GM19023 (cell line): ENCODE measurements at regions not wholly inside any gene's neighbourhood (a gene's known extent, or its start where the extent isn't known, plus 50 kb on each side); places are given as distances from the start of the nearest gene placed in this dataset.
"Not testable (repeated sequence)": the region's sequence is repeated elsewhere in the genome, so short reads cannot be mapped to it uniquely, and the experiment has no call there.

Experiments
- ATAC-seq: cut with Tn5 transposase; IDR thresholded peaks from one replicate; pipeline ENCODE4 v1.9.1; 2021; ENCODE audit warnings: mild to moderate bottlenecking, moderate library complexity; ENCODE audit not compliant: unreplicated experiment

DNA sequence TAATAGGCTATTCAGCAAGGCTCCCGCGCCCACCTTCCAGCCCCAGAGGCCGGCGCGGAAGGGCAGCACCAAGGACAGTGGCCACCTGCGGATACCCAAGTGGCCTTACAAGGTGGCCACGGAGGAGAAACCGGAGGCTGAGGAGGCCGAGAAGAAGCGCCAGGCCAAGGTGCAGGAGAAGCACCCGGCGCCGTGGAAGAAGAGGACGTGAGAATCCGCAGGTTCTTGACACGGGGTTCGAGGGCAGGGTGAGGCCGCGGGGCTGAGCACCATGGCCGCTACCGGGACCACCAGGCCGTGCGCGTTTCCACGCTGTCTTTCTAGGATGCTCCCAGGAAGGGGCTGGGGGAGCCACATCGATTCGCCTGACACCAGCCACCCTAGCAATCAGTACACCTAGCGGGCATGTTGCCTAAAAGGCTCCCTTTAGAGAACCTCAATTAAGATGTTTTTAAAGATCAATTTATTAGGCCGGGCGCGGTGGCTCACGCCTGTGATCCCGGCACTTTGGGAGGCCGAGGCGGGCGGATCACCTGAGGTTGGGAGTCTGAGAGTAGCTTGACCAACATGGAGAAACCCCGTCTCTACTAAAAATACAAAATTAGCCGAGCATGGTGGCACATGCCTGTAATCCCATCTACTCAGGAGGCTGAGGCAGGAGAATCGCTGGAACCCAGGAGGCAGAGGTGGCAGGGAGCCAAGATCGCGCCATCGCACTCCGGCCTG, 134.3 kb upstream of the OR4C13 start:
- not testable (repeated sequence) for ATAC-seq

DNA sequence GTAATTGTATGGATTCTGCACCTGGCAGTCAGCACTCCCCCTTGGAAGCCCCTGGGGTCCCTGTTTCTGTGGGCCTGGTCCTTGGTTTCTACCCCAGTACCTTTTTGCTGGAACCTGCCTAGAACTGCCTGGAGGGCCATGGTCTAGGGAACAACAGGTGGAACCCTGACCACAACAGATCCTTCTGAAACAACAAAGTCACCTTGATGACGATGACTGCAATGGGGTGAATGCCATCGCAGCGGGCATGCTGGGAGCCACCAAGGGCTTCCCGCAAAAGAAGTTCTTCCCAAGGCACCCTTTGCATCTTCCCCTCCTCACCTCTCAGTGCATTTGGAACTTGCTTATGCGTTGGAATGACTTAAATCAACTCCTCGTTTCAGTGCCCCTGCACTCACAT, 129.0 kb upstream of the OR4C13 start:
- ATAC-seq = not testable (repeated sequence)

DNA sequence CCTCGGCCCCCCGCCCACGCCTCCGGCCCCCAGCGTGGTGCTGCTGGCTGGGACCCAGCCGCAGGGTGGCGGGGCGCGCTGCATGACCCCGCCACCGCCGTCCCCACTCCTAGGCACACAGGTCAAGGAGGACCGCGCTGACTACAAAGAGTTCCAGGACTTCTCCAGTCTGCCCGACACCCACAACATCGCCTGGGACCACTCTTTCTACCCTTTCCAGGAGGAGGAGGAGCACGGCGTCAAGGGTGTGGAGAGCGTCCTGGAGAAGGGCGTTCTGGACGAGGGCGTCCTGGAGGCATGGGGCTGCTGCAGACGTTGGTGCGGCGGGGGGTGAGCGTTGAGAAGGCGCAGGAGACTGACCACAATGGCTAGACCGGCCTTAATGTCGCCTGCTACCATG, 101.7 kb upstream of the OR4C13 start:
- not testable (repeated sequence) for ATAC-seq

GRCh38 chr11:49851511-49851910, 100.7 kb upstream of the OR4C13 start:
- no peak for ATAC-seq

DNA sequence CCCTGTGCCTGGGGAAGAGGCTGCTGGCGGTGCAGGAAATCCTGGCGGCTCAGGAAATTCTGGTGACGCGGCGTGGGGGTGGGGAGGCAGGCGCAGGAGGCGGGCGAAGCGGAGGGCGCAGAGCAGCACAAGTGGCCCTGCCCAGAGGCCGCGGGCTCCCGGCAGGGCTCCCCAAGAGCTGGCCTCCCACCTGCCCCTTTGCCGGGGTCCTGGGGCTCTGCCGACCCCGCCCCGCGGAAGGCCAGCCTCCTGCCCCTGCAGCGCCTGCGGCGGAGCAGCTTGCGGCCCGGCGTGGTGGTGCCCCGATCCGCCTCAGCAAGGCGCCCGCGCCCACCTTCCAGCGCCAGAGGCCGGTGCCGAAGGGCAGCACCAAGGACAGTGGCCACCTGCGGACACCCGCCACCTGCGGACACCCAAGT, 100.2 kb upstream of the OR4C13 start:
- no peak for ATAC-seq

- ATAC-seq = not testable (repeated sequence)
Measured at GRCh38 chr11:49888875-49889274, 63.3 kb upstream of the OR4C13 start.

- not testable (repeated sequence) for ATAC-seq
Measured at GRCh38 chr11:49891910-49892671, 60.1 kb upstream of the OR4C13 start.

DNA sequence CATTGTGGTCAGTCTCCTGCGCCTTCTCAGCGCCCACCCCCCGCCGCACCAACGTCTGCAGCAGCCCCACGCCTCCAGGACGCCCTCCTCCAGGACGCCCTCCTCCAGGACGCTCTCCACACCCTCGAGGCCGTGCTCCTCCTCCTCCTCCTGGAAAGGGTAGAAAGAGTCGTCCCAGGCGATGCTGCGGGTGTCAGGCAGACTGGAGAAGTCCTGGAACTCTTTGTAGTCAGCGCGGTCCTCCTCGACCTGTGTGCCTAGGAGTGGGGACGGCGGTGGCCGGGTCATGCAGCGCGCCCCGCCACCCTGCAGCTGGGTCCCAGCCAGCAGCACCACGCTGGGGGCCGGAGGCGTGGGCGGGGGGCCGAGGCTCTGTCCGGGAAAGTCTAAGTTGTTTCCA, 58.7 kb upstream of the OR4C13 start:
- ATAC-seq = not testable (repeated sequence)
